Pons (tissue), 1 donor: ENCODE measurements at regions not wholly inside any gene's neighbourhood (a gene's known extent, or its start where the extent isn't known, plus 50 kb on each side); places are given as distances from the start of the nearest gene placed in this dataset.
"Not testable (repeated sequence)": the region's sequence is repeated elsewhere in the genome, so short reads cannot be mapped to it uniquely, and the experiment has no call there.

Experiments
- DNase-seq: peaks from one replicate; pipeline ENCODE4 v3.0.0-alpha.2; 2016; ENCODE audit warnings: low spot score

- DNase-seq = no peak
These were observed 137.8 kb upstream of the JCAD start for GRCh38 chr10:30197186-30197585.

- DNase-seq = not testable (repeated sequence)
These were observed 137.2 kb upstream of the JCAD start for GRCh38 chr10:30196559-30196958.

- DNase-seq = no peak
These were observed 133.6 kb upstream of the JCAD start for GRCh38 chr10:30192846-30193608.

- DNase-seq = no peak
These were observed 131.5 kb upstream of the JCAD start for GRCh38 chr10:30190577-30191552.

- DNase-seq = no peak
These were observed 129.8 kb upstream of the JCAD start for GRCh38 chr10:30189238-30189580.

GRCh38 chr10:30188556-30189237 lies 129.3 kb upstream of the JCAD start:
- DNase-seq = no peak

GRCh38 chr10:30188101-30188500 lies 128.7 kb upstream of the JCAD start:
- no peak for DNase-seq

GRCh38 chr10:30187010-30187409 lies 127.6 kb upstream of the JCAD start:
- DNase-seq = no peak

- no peak for DNase-seq
These were observed 127.0 kb upstream of the JCAD start for GRCh38 chr10:30186371-30186875.

- no peak for DNase-seq
These were observed 126.5 kb upstream of the JCAD start for GRCh38 chr10:30185916-30186315.

GRCh38 chr10:30185341-30185740 lies 126.0 kb upstream of the JCAD start:
- no peak for DNase-seq

GRCh38 chr10:30184397-30185033 lies 125.1 kb upstream of the JCAD start:
- no peak for DNase-seq

GRCh38 chr10:30183055-30183402 lies 123.6 kb upstream of the JCAD start:
- no peak for DNase-seq

- DNase-seq = no peak
These were observed 123.0 kb upstream of the JCAD start for GRCh38 chr10:30182191-30183054.

- DNase-seq = no peak
These were observed 119.1 kb upstream of the JCAD start for GRCh38 chr10:30178356-30178964.

- no peak for DNase-seq
These were observed 117.6 kb upstream of the JCAD start for GRCh38 chr10:30176776-30177533.

- DNase-seq = no peak
These were observed 116.8 kb upstream of the JCAD start for GRCh38 chr10:30176182-30176581.

- no peak for DNase-seq
These were observed 113.3 kb upstream of the JCAD start for GRCh38 chr10:30172673-30173072.

GRCh38 chr10:30172091-30172490 lies 112.7 kb upstream of the JCAD start:
- no peak for DNase-seq

- DNase-seq = no peak
These were observed 112.2 kb upstream of the JCAD start for GRCh38 chr10:30171601-30172000.
